GM23248 (cell line): ENCODE measurements at regions not wholly inside any gene's neighbourhood (a gene's known extent, or its start where the extent isn't known, plus 50 kb on each side); places are given as distances from the start of the nearest gene placed in this dataset.

Experiments used
- EZH2 ChIP-seq: fragments of 200-600 bp; sonication (generic); IDR thresholded peaks from 2 replicates; pipeline ENCODE4 v1.6.1; 2018; ENCODE audit warnings: antibody characterized with exemption, mild to moderate bottlenecking; ENCODE audit not compliant: insufficient read depth, poor library complexity, severe bottlenecking
- EZH2phosphoT487 ChIP-seq: fragments of 200-600 bp; sonication (generic); IDR thresholded peaks from 2 replicates; pipeline ENCODE4 v1.6.1; 2018; ENCODE audit warnings: antibody characterized with exemption, moderate library complexity, mild to moderate bottlenecking, low read depth; ENCODE audit not compliant: insufficient read depth

- TF ChIP-seq EZH2 (no peak), EZH2phosphoT487 (no peak)
These were observed 86.5 kb upstream of the E2F8 start for GRCh38 chr11:19327280-19327679.
